ENCODE measurements at regions not wholly inside any gene's neighbourhood (a gene's known extent, or its start where the extent isn't known, plus 50 kb on each side); places are given as distances from the start of the nearest gene placed in this dataset.

GRCh38 chr16:79808731-79809130 is 208.2 kb upstream of the MAF start:
- TF ChIP-seq EZH2 (IDR thresholded peaks at IDR 0.05; ENCODE audit: borderline replicate concordance, insufficient read depth, low read depth, low read length, poor library complexity, severe bottlenecking) (no peak), CTCF (IDR thresholded peaks at IDR 0.05) (no peak)
